ENCODE measurements at regions not wholly inside any gene's neighbourhood (a gene's known extent, or its start where the extent isn't known, plus 50 kb on each side); places are given as distances from the start of the nearest gene placed in this dataset.
"Not testable (repeated sequence)": the region's sequence is repeated elsewhere in the genome, so short reads cannot be mapped to it uniquely, and the experiment has no call there.

- Histone ChIP-seq H3K27ac (no peak overlapping the region), H3K36me3 (no peaks in the 10 kb centered on the region), H3K4me1 (no peaks in the 10 kb centered on the region), H3K9me3 (no peaks in the 10 kb centered on the region), H3K27me3 (no peaks in the 10 kb centered on the region), H3K4me3 (no peak overlapping the region)
- no peak for TF ChIP-seq CTCF (IDR thresholded peaks at IDR 0.05)
- DNase-seq = no peak
- intact Hi-C loops (cut with DNase I) = no loop called here
- ATAC-seq = no peak
Measured at GRCh38 chr6:133787122-133787521, 101.8 kb upstream of the TCF21 start.

DNA sequence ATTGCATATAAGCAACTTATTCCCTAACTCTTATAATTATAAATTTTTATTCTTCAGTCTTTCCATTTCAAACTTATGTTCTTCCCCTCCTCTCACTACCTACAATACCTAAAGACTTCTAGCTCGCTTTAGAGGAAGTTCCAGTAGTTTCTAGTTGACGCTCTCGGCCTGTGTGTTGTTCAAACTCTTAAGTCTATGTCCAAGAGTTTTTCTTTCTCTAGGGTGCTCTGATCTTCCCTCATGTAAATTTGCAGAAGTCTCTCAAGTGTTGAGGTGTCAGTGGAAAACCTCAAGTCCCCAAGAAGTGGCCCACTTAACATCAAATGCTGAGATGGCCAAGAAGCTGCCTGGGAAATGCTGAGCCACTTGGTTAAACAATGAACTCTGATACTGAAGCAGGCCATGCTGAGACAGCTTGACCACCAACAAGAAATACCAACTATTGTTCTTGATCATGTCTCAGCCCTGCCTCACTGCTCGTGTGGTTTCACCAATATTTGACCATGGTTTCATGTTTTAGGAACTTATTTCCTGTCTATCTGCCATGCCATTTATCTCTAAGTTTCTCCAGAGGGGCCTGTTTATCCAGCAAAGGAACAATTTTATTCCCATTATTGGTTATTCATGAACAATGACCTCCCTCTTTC lies 100.9 kb upstream of the TCF21 start:
- no peak for TF ChIP-seq CTCF (IDR thresholded peaks at IDR 0.05)
- no peaks in the 10 kb centered on the region for H3K36me3 ChIP-seq
- H3K4me1 ChIP-seq = no peaks in the 10 kb centered on the region
- ATAC-seq (peak; percentile 91), DNase-seq (no peak)
- no peak overlapping the region for H3K4me3 ChIP-seq
- no peaks in the 10 kb centered on the region for H3K9me3 ChIP-seq
- no peak overlapping the region for H3K27ac ChIP-seq
- no peaks in the 10 kb centered on the region for H3K27me3 ChIP-seq
- intact Hi-C loops (cut with DNase I) = no loop called here

DNA sequence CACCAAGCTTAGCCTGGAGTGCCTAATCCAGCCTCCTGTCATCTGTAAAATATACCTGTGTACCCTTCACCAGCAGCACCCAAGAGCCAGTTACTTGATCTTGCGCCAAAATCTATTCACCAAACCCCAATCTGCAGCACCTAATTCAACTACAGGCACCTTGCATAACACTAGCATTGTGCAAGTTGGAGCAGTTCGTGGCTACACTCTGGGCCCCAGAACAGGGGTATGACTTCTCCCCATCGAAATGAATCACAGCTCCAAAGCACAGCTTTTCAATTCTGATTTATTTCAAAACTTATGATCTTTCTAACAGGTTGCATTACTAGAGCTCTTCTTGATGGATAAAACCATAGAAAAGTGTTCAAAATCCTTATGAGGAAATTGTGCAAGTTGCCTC lies 100.4 kb upstream of the TCF21 start:
- DNase-seq = no peak

DNA sequence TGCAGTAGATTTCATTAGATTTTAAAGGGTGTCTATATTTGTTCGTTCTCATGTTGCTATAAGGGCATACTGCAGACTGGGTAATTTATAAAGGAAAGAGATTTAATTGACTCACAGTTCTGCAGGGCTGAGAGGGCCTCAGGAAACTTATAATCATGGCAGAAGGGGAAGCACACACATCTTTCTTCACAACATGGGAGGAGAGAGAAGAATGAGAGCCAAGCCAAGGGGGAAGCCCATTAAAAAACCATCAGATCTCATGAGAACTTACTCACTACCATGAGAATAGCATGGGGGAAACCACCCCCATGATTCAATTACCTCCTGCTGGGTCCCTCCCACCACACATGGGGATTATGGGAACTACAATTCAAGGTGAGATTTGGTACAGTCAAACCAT lies 99.5 kb upstream of the TCF21 start:
- intact Hi-C loops (cut with DNase I); H3K4me1 ChIP-seq; DNase-seq; H3K27me3 ChIP-seq; H3K4me3 ChIP-seq; H3K36me3 ChIP-seq; ATAC-seq; H3K27ac ChIP-seq; H3K9me3 ChIP-seq: not testable (repeated sequence)

More for the DNA sequence above, 100.4 kb upstream of the TCF21 start:
- no peak for ATAC-seq
- TF ChIP-seq CTCF (IDR thresholded peaks at IDR 0.05) = no peak
- H3K27me3 ChIP-seq = no peaks in the 10 kb centered on the region
- no peak overlapping the region for H3K4me3 ChIP-seq
- intact Hi-C loops (cut with DNase I) = no loop called here
- H3K9me3 ChIP-seq = no peaks in the 10 kb centered on the region
- H3K36me3 ChIP-seq = no peaks in the 10 kb centered on the region
- no peaks in the 10 kb centered on the region for H3K4me1 ChIP-seq
- H3K27ac ChIP-seq = no peak overlapping the region

DNA sequence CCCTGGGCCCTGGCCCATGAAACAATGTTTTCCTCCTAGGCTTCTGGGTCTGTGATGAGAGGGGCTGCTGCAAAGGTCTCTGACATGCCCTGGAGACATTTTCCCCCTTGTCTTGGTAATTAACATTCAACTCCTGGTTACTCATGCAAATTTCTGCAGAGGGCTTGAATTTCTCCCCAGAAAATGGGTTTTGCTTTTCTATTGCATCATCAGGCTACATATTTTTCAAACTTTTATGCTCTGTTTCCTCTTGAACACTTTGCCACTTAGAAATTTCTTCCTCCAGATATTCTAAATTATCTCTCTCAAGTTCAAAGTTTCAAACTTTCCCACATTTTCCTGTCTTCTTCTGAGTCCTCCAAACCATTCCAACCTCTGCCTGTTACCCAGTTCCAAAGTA lies 98.2 kb upstream of the TCF21 start:
- DNase-seq; H3K36me3 ChIP-seq; intact Hi-C loops (cut with DNase I); H3K27me3 ChIP-seq; H3K4me3 ChIP-seq; ATAC-seq; H3K9me3 ChIP-seq; H3K4me1 ChIP-seq; H3K27ac ChIP-seq: not testable (repeated sequence)

DNA sequence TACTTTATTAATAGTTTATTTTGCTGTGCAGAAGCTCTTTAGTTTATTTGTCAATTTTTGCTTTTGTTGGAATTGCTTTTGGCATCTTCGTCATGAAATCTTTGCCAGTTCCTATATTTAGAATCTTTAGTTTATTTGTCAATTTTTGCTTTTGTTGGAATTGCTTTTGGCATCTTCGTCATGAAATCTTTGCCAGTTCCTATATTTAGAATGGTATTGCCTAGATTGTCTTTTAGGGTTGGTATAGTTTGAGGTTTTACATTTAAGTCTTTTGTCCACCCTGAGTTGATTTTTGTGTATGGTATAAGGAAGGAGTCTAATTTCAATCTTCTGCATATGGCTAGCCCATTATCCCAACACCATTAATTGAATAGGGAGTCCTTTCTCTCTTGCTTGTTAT lies 93.9 kb upstream of the TCF21 start:
- DNase-seq; H3K27me3 ChIP-seq; H3K27ac ChIP-seq; ATAC-seq; H3K4me1 ChIP-seq; H3K4me3 ChIP-seq; H3K36me3 ChIP-seq; intact Hi-C loops (cut with DNase I): not testable (repeated sequence)
- peaks cover 0 to 14% of the 10 kb centered on the region in 2 donors for H3K9me3 ChIP-seq

DNA sequence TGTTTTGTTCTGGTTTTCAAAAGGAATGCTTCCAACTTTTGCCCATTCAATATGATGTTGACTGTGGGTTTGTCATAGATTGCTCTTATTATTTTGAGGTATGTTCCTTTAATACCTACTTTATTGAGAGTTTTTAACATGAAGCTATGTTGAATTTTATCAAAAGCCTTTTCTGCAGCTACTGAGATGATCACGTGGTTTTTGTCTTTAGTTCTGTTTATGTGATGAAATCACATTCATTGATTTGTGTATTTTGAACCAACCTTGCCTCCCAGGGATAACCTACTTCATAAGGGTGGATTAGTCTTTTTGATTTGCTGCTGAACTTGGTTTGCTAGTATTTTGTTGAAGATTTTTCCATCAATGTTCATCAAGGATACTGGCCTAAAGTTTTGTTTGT lies 92.7 kb upstream of the TCF21 start:
- ATAC-seq = no peak
- no peak overlapping the region for H3K4me3 ChIP-seq
- no peaks in the 10 kb centered on the region for H3K27me3 ChIP-seq
- no peak for DNase-seq
- no peak overlapping the region for H3K27ac ChIP-seq
- no peaks in the 10 kb centered on the region for H3K4me1 ChIP-seq
- H3K9me3 ChIP-seq = peaks cover 0 to 14% of the 10 kb centered on the region in 2 donors
- H3K36me3 ChIP-seq = no peaks in the 10 kb centered on the region
- intact Hi-C loops (cut with DNase I) = no loop called here
- TF ChIP-seq CTCF (IDR thresholded peaks at IDR 0.05) = no peak
